B cell (primary cell): ENCODE measurements at regions not wholly inside any gene's neighbourhood (a gene's known extent, or its start where the extent isn't known, plus 50 kb on each side); places are given as distances from the start of the nearest gene placed in this dataset.

ENCODE experiments used
- ATAC-seq: fragments of 200-7000 bp; cut with Tn5 transposase; one replicate; pipeline ENCODE4 v1.10.0; 2021; ENCODE audit warnings: low read depth, mild to moderate bottlenecking, moderate number of reproducible peaks, moderate library complexity
- CTCF ChIA-PET: fragments of 350-600 bp; sonication (Branson Sonifier 250); formaldehyde crosslinking; loops from one replicate; lab custom pipeline; 2021; ENCODE audit warnings: antibody characterized with exemption, inconsistent platforms; lab: Charles Lee
- POLR2A ChIA-PET: fragments of 350-600 bp; sonication (Branson Sonifier 250); formaldehyde crosslinking; loops from one replicate; lab custom pipeline; 2021; ENCODE audit warnings: antibody characterized with exemption; lab: Charles Lee
- DNase-seq: peaks from one replicate; pipeline ENCODE4 v3.0.0; 2013
- H2AFZ ChIP-seq: 2 replicates; pipeline ENCODE4 v1.6.1; 2012; ENCODE audit warnings: mild to moderate bottlenecking, low read depth, low read length; ENCODE audit not compliant: insufficient read depth, poor library complexity, severe bottlenecking
- H3K27ac ChIP-seq, 2 donors: 1 replicate in 1 of 2; 2 replicates in 1 of 2; pipeline ENCODE4 v1.5.1; 2012 to 2013; ENCODE audit warnings: low read length in 2 of 2, mild to moderate bottlenecking in 2 of 2, moderate library complexity in 1 of 2
- H3K27me3 ChIP-seq, 4 experiments: fragments of 200-600 bp in 1 of 4; sonication (generic) in 1 of 4; replicated peaks in 1 of 4; 1 replicate in 2 of 4; 2 replicates in 2 of 4; pipeline versions ENCODE4 v1.6.1 to v1.7.0; 2013 to 2016; ENCODE audit warnings: low read length in 3 of 4, mild to moderate bottlenecking in 2 of 4, mixed read lengths in 1 of 4, moderate library complexity in 1 of 4; ENCODE audit not compliant: insufficient read depth in 4 of 4, control insufficient read depth in 3 of 4; ENCODE audit errors: control extremely low read depth in 1 of 4
- H3K36me3 ChIP-seq, 2 experiments: replicated peaks in 1 of 2; 1 replicate in 1 of 2; 2 replicates in 1 of 2; pipeline versions ENCODE4 v1.6.1 to v1.7.1; 2013; ENCODE audit warnings: low read length in 1 of 2; ENCODE audit not compliant: insufficient read depth in 2 of 2, control insufficient read depth in 1 of 2; ENCODE audit errors: control extremely low read depth in 1 of 2, extremely low read depth in 1 of 2
- H3K4me1 ChIP-seq, 2 donors: fragments of 200-600 bp in 1 of 2; sonication (generic) in 1 of 2; 1 replicate in 1 of 2; 2 replicates in 1 of 2; pipeline versions ENCODE4 v1.5.1 to v1.6.1; 2013 to 2017; ENCODE audit warnings: low read length in 2 of 2; ENCODE audit not compliant: control insufficient read depth in 2 of 2, insufficient read depth in 2 of 2
- H3K4me2 ChIP-seq: replicated peaks from 2 replicates; pipeline ENCODE3; 2012; ENCODE audit warnings: mild to moderate bottlenecking, low read depth, low read length; ENCODE audit not compliant: poor library complexity, severe bottlenecking
- H3K4me3 ChIP-seq, 5 experiments: fragments of 200-600 bp in 1 of 5; sonication (generic) in 1 of 5; 1 replicate in 3 of 5; 2 replicates in 2 of 5; pipeline versions ENCODE4 v1.5.1 to v1.7.0; 2011 to 2016; ENCODE audit warnings: low read length in 4 of 5, mild to moderate bottlenecking in 4 of 5, low read depth in 2 of 5, control low read depth in 1 of 5, moderate library complexity in 1 of 5; ENCODE audit not compliant: insufficient read depth in 1 of 5; ENCODE audit errors: control extremely low read depth in 1 of 5, extremely low read depth in 1 of 5
- H3K79me2 ChIP-seq: fragments of 200-600 bp; sonication (generic); one replicate; pipeline ENCODE4 v1.6.0; 2016; ENCODE audit warnings: low read length; ENCODE audit not compliant: control insufficient read depth, insufficient read depth
- H3K9ac ChIP-seq: fragments of 200-600 bp; sonication (generic); 2 replicates; pipeline ENCODE4 v1.6.1; 2017; ENCODE audit warnings: mild to moderate bottlenecking, low read length, moderate library complexity
- H3K9me3 ChIP-seq, 3 donors: one replicate each; pipeline versions ENCODE4 v1.6.1 to v1.7.1; 2013; ENCODE audit warnings: low read length in 2 of 3; ENCODE audit not compliant: control insufficient read depth in 2 of 3, insufficient read depth in 1 of 3; ENCODE audit errors: control extremely low read depth in 1 of 3
- H4K20me1 ChIP-seq: 2 replicates; pipeline ENCODE4 v1.6.0; 2012; ENCODE audit warnings: mild to moderate bottlenecking, low read length; ENCODE audit not compliant: insufficient read depth, control insufficient read depth, poor library complexity, severe bottlenecking
- H3K27ac Mint-ChIP-seq: one replicate; pipeline ENCODE4 v1.8.0; 2021; ENCODE audit warnings: mixed read lengths
- H3K27me3 Mint-ChIP-seq: one replicate; pipeline ENCODE4 v1.8.0; 2021; ENCODE audit warnings: mixed read lengths
- H3K4me1 Mint-ChIP-seq: one replicate; pipeline ENCODE4 v1.8.0; 2021; ENCODE audit warnings: mixed read lengths
- H3K4me3 Mint-ChIP-seq: one replicate; pipeline ENCODE4 v1.8.0; 2021; ENCODE audit warnings: mixed read lengths
- H3K9me3 Mint-ChIP-seq: one replicate; pipeline ENCODE4 v1.8.0; 2022; ENCODE audit warnings: mixed read lengths; ENCODE audit not compliant: insufficient read depth
- EZH2 ChIP-seq: IDR thresholded peaks from 2 replicates; pipeline ENCODE4 v1.6.1; 2012; ENCODE audit warnings: borderline replicate concordance, low read depth, mild to moderate bottlenecking, moderate library complexity, low read length; ENCODE audit not compliant: insufficient read depth, poor library complexity, severe bottlenecking
- WGBS: methylation state at CpG from one replicate; pipeline ENCODE4 v1.1.5; 2013; ENCODE audit warnings: missing lambda C conversion rate; ENCODE audit not compliant: insufficient coverage; 5-methylcytosine and 5-hydroxymethylcytosine counted together
- intact Hi-C: fragments of 100-400 bp; cut with micrococcal nuclease; formaldehyde crosslinking; loops from one replicate; pipeline ENCODE4 v1.10.0; 2022
- TF ChIP-seq, protein P1 (sequence below): fragments of 200-600 bp; IDR thresholded peaks from one replicate; pipeline ENCODE4 v1.8.0; 2022; ENCODE audit warnings: antibody characterized with exemption, mild to moderate bottlenecking

- WGBS: no CpG with 5 or more reads among the region's 1 CpG
- H3K27me3 ChIP-seq: no peaks in the 10 kb centered on the region
- DNase-seq (no peak), ATAC-seq (no peak)
- Mint-ChIP-seq H3K4me1 (no peaks in the 10 kb centered on the region), H3K27ac (no peak overlapping the region), H3K4me3 (no peak overlapping the region), H3K9me3 (peaks cover 2% of the 10 kb centered on the region), H3K27me3 (no peaks in the 10 kb centered on the region)
- no peaks in the 10 kb centered on the region for H3K79me2 ChIP-seq
- TF ChIP-seq, protein P1, sequence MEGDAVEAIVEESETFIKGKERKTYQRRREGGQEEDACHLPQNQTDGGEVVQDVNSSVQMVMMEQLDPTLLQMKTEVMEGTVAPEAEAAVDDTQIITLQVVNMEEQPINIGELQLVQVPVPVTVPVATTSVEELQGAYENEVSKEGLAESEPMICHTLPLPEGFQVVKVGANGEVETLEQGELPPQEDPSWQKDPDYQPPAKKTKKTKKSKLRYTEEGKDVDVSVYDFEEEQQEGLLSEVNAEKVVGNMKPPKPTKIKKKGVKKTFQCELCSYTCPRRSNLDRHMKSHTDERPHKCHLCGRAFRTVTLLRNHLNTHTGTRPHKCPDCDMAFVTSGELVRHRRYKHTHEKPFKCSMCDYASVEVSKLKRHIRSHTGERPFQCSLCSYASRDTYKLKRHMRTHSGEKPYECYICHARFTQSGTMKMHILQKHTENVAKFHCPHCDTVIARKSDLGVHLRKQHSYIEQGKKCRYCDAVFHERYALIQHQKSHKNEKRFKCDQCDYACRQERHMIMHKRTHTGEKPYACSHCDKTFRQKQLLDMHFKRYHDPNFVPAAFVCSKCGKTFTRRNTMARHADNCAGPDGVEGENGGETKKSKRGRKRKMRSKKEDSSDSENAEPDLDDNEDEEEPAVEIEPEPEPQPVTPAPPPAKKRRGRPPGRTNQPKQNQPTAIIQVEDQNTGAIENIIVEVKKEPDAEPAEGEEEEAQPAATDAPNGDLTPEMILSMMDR: no peak
- no peak for TF ChIP-seq EZH2
- no peaks in the 10 kb centered on the region for H3K4me1 ChIP-seq
- no peak overlapping the region for H3K9ac ChIP-seq
- H2AFZ ChIP-seq: no peak overlapping the region
- ChIA-PET CTCF (no interaction called here), POLR2A (no interaction called here)
- H3K27ac ChIP-seq: no peak overlapping the region
- H3K36me3 ChIP-seq: no peaks in the 10 kb centered on the region
- no peak overlapping the region for H3K4me3 ChIP-seq
- no peak overlapping the region for H3K4me2 ChIP-seq
- no peaks in the 10 kb centered on the region for H3K9me3 ChIP-seq
- no peaks in the 10 kb centered on the region for H4K20me1 ChIP-seq
- intact Hi-C loops: no loop called here
Observed at GRCh38 chr11:92324890-92325289, 100.3 kb downstream of the FAT3 start.

- no peaks in the 10 kb centered on the region for H3K36me3 ChIP-seq
- Mint-ChIP-seq H3K4me1 (no peaks in the 10 kb centered on the region), H3K4me3 (no peak overlapping the region), H3K27ac (no peak overlapping the region), H3K27me3 (no peaks in the 10 kb centered on the region), H3K9me3 (peaks cover 2% of the 10 kb centered on the region)
- no peak overlapping the region for H3K4me2 ChIP-seq
- H3K27me3 ChIP-seq: no peaks in the 10 kb centered on the region
- H3K79me2 ChIP-seq: no peaks in the 10 kb centered on the region
- H3K27ac ChIP-seq: no peak overlapping the region
- intact Hi-C loops: no loop called here
- POLR2A ChIA-PET: no interaction called here
- CTCF ChIA-PET: no interaction called here
- DNase-seq (no peak), ATAC-seq (no peak)
- H2AFZ ChIP-seq: no peak overlapping the region
- no peaks in the 10 kb centered on the region for H3K9me3 ChIP-seq
- TF ChIP-seq, protein P1: no peak
- no peak for TF ChIP-seq EZH2
- no peak overlapping the region for H3K9ac ChIP-seq
- H3K4me3 ChIP-seq: no peak overlapping the region
- H3K4me1 ChIP-seq: no peaks in the 10 kb centered on the region
- WGBS: 71% methylated on average over 2 of the region's 3 CpGs
- no peaks in the 10 kb centered on the region for H4K20me1 ChIP-seq
Observed at GRCh38 chr11:92325416-92325815, 100.8 kb downstream of the FAT3 start.
